SK-N-MC (cell line): ENCODE measurements at regions not wholly inside any gene's neighbourhood (a gene's known extent, or its start where the extent isn't known, plus 50 kb on each side); places are given as distances from the start of the nearest gene placed in this dataset.

Experiments used
- EZH2 ChIP-seq: fragments of 200-600 bp; sonication (generic); IDR thresholded peaks from one replicate; pipeline ENCODE4 v1.6.1; 2017; ENCODE audit warnings: antibody characterized with exemption
- POLR2AphosphoS5 ChIP-seq: IDR thresholded peaks from 2 replicates; pipeline ENCODE4 v1.6.1; 2012; ENCODE audit warnings: mild to moderate bottlenecking, low read depth, low read length, borderline replicate concordance

DNA sequence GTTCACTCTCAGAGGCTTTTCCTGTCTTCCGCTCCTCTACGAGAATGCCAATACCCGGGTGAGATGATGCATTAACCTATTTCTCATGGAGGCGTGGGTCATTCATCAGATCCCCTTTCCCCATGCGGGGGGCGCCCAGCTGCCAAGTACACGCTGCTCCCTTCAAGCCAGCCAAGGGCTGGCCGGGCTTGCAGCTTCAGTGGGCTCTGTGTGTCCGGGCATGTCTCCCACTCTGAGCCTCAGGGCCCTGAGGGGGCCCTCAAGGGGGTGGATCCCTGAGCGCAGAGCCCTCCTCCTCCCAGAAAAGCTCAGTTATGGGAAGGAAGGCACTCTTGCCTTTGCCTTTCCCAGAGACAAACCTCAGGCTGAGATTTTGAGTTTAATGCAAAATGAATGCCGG lies 431.8 kb upstream of the MYT1L start:
- TF ChIP-seq POLR2AphosphoS5, result no peak
- no peak for TF ChIP-seq EZH2
